ENCODE measurements at regions not wholly inside any gene's neighbourhood (a gene's known extent, or its start where the extent isn't known, plus 50 kb on each side); places are given as distances from the start of the nearest gene placed in this dataset.

- DNase-seq, result no peak
Observed at GRCh38 chr20:22795871-22796270, 211.5 kb upstream of the FOXA2 start.

- no peak for DNase-seq
Observed at GRCh38 chr20:22796469-22797077, 212.2 kb upstream of the FOXA2 start.

- no peak for DNase-seq
Observed at GRCh38 chr20:22797103-22797502, 212.7 kb upstream of the FOXA2 start.

GRCh38 chr20:22799687-22800086 lies 215.3 kb upstream of the FOXA2 start:
- DNase-seq, result no peak

GRCh38 chr20:22800129-22800528 lies 215.8 kb upstream of the FOXA2 start:
- no peak for DNase-seq

- no peak for DNase-seq
Observed at GRCh38 chr20:22801528-22801927, 217.2 kb upstream of the FOXA2 start.

- no peak for DNase-seq
Observed at GRCh38 chr20:22802296-22802695, 217.9 kb upstream of the FOXA2 start.

- no peak for DNase-seq
Observed at GRCh38 chr20:22805219-22805618, 220.8 kb upstream of the FOXA2 start.

- DNase-seq, result no peak
Observed at GRCh38 chr20:22805996-22806395, 221.6 kb upstream of the FOXA2 start.

- no peak for DNase-seq
Observed at GRCh38 chr20:22807045-22807444, 222.7 kb upstream of the FOXA2 start.

GRCh38 chr20:22807646-22808244 lies 223.4 kb upstream of the FOXA2 start:
- peak; percentile 1 for DNase-seq

GRCh38 chr20:22808628-22809027 lies 224.3 kb upstream of the FOXA2 start:
- DNase-seq, result no peak

GRCh38 chr20:22810030-22810429 lies 225.1 kb upstream of the SSTR4 start:
- DNase-seq, result no peak

- no peak for DNase-seq
Observed at GRCh38 chr20:22810626-22811569, 224.2 kb upstream of the SSTR4 start.

GRCh38 chr20:22814471-22815205 lies 220.5 kb upstream of the SSTR4 start:
- no peak for DNase-seq

- DNase-seq, result no peak
Observed at GRCh38 chr20:22815206-22815551, 219.9 kb upstream of the SSTR4 start.

- DNase-seq, result no peak
Observed at GRCh38 chr20:22815603-22816315, 219.4 kb upstream of the SSTR4 start.

GRCh38 chr20:22818636-22819035 lies 216.5 kb upstream of the SSTR4 start:
- DNase-seq, result no peak

GRCh38 chr20:22819112-22819511 lies 216.0 kb upstream of the SSTR4 start:
- DNase-seq, result no peak

- DNase-seq, result no peak
Observed at GRCh38 chr20:22819784-22820183, 215.3 kb upstream of the SSTR4 start.

GRCh38 chr20:22821081-22821727 lies 213.9 kb upstream of the SSTR4 start:
- DNase-seq, result no peak

- DNase-seq, result no peak
Observed at GRCh38 chr20:22821796-22822195, 213.3 kb upstream of the SSTR4 start.

Data from NCI-H2171 (cell line).